Osteoblast (primary cell): ENCODE measurements at regions not wholly inside any gene's neighbourhood (a gene's known extent, or its start where the extent isn't known, plus 50 kb on each side); places are given as distances from the start of the nearest gene placed in this dataset.
"Not testable (repeated sequence)": the region's sequence is repeated elsewhere in the genome, so short reads cannot be mapped to it uniquely, and the experiment has no call there.

ENCODE experiments used
- DNase-seq: peaks from one replicate; pipeline ENCODE4 v3.0.0; 2011; ENCODE audit warnings: low spot score, mixed read lengths; ENCODE audit not compliant: insufficient read length; ENCODE audit errors: missing footprints
- H2AFZ ChIP-seq: 2 replicates; pipeline ENCODE4 v1.6.0; 2011; ENCODE audit warnings: mild to moderate bottlenecking, low read length
- H3K27ac ChIP-seq: 2 replicates; pipeline ENCODE4 v1.5.1; 2011; ENCODE audit warnings: mild to moderate bottlenecking, low read depth, low read length, moderate library complexity
- H3K27me3 ChIP-seq: 2 replicates; pipeline ENCODE4 v1.6.0; 2012; ENCODE audit warnings: mild to moderate bottlenecking, control low read depth, inconsistent platforms, low read length, moderate library complexity; ENCODE audit not compliant: insufficient read depth
- H3K36me3 ChIP-seq: 2 replicates; pipeline ENCODE4 v1.5.1; 2011; ENCODE audit warnings: mild to moderate bottlenecking, low read length, control low read depth, moderate library complexity; ENCODE audit not compliant: insufficient read depth
- H3K4me1 ChIP-seq: 2 replicates; pipeline ENCODE4 v1.5.1; 2011; ENCODE audit warnings: mild to moderate bottlenecking, low read length, control low read depth, moderate library complexity; ENCODE audit not compliant: insufficient read depth
- H3K4me2 ChIP-seq: 2 replicates; pipeline ENCODE4 v1.6.0; 2011; ENCODE audit warnings: mild to moderate bottlenecking, low read length; ENCODE audit not compliant: insufficient read depth
- H3K4me3 ChIP-seq: fragments of 200-600 bp; sonication (generic); 3 replicates; pipeline ENCODE4 v1.5.1; 2012; ENCODE audit warnings: mild to moderate bottlenecking, low read length, inconsistent platforms; ENCODE audit not compliant: insufficient read depth
- H3K79me2 ChIP-seq: 2 replicates; pipeline ENCODE4 v1.6.0; 2012; ENCODE audit warnings: mild to moderate bottlenecking, low read length, control low read depth, inconsistent platforms; ENCODE audit not compliant: insufficient read depth
- H3K9me3 ChIP-seq: 2 replicates; pipeline ENCODE4 v1.5.1; 2011; ENCODE audit warnings: low read depth, low read length, control low read depth
- H4K20me1 ChIP-seq: 2 replicates; pipeline ENCODE4 v1.6.0; 2012; ENCODE audit warnings: mild to moderate bottlenecking, low read length, control low read depth; ENCODE audit not compliant: insufficient read depth
- CTCF ChIP-seq: IDR thresholded peaks from 2 replicates; pipeline ENCODE4 v1.5.1; 2011; ENCODE audit warnings: mild to moderate bottlenecking, low read depth, low read length, moderate library complexity; ENCODE audit errors: extremely low read depth

GRCh38 chr6:157751547-157752200 is 71.4 kb upstream of the SNX9 start:
- no peak overlapping the region for H3K4me3 ChIP-seq
- H3K27ac ChIP-seq = no peak overlapping the region
- H3K36me3 ChIP-seq = no peaks in the 10 kb centered on the region
- H3K27me3 ChIP-seq = peaks cover 8% of the 10 kb centered on the region
- no peak overlapping the region for H3K4me2 ChIP-seq
- no peaks in the 10 kb centered on the region for H3K79me2 ChIP-seq
- H3K4me1 ChIP-seq = peaks cover 7% of the 10 kb centered on the region
- DNase-seq = no peak
- TF ChIP-seq CTCF = no peak
- no peaks in the 10 kb centered on the region for H3K9me3 ChIP-seq
- no peaks in the 10 kb centered on the region for H4K20me1 ChIP-seq
- H2AFZ ChIP-seq = no peak overlapping the region

- not testable (repeated sequence) for H3K36me3 ChIP-seq, H2AFZ ChIP-seq, H3K4me2 ChIP-seq, H3K27ac ChIP-seq, H3K79me2 ChIP-seq, DNase-seq, H3K9me3 ChIP-seq, H4K20me1 ChIP-seq, H3K4me3 ChIP-seq, H3K27me3 ChIP-seq
- H3K4me1 ChIP-seq = peaks cover 11% of the 10 kb centered on the region
Measured at GRCh38 chr6:157752879-157753278, 70.2 kb upstream of the SNX9 start.

- no peak overlapping the region for H2AFZ ChIP-seq
- H3K4me2 ChIP-seq = no peak overlapping the region
- H3K79me2 ChIP-seq = no peaks in the 10 kb centered on the region
- H4K20me1 ChIP-seq = no peaks in the 10 kb centered on the region
- no peaks in the 10 kb centered on the region for H3K36me3 ChIP-seq
- H3K4me1 ChIP-seq = peaks cover 11% of the 10 kb centered on the region
- no peak overlapping the region for H3K27ac ChIP-seq
- peaks cover 6% of the 10 kb centered on the region for H3K27me3 ChIP-seq
- DNase-seq = no peak
- no peak for TF ChIP-seq CTCF
- H3K9me3 ChIP-seq = no peaks in the 10 kb centered on the region
- no peak overlapping the region for H3K4me3 ChIP-seq
Measured at GRCh38 chr6:157753291-157753690, 69.8 kb upstream of the SNX9 start.

- not testable (repeated sequence) for H4K20me1 ChIP-seq, H3K27me3 ChIP-seq, H3K9me3 ChIP-seq, H3K4me3 ChIP-seq, H3K36me3 ChIP-seq, H3K79me2 ChIP-seq, DNase-seq, H3K27ac ChIP-seq, H3K4me2 ChIP-seq, H2AFZ ChIP-seq
- peaks cover 11% of the 10 kb centered on the region for H3K4me1 ChIP-seq
Measured at GRCh38 chr6:157753801-157754200, 69.2 kb upstream of the SNX9 start.

GRCh38 chr6:157754351-157754750 is 68.7 kb upstream of the SNX9 start:
- no peak for TF ChIP-seq CTCF
- Histone ChIP-seq H4K20me1 (no peaks in the 10 kb centered on the region), H3K4me1 (peaks cover 11% of the 10 kb centered on the region), H2AFZ (no peak overlapping the region), H3K9me3 (no peaks in the 10 kb centered on the region), H3K27ac (no peak overlapping the region), H3K4me2 (no peak overlapping the region), H3K79me2 (no peaks in the 10 kb centered on the region), H3K4me3 (no peak overlapping the region), H3K36me3 (no peaks in the 10 kb centered on the region), H3K27me3 (peaks cover 6% of the 10 kb centered on the region)
- DNase-seq = no peak
